GM21576 (cell line): ENCODE measurements at regions not wholly inside any gene's neighbourhood (a gene's known extent, or its start where the extent isn't known, plus 50 kb on each side); places are given as distances from the start of the nearest gene placed in this dataset.
"Not testable (repeated sequence)": the region's sequence is repeated elsewhere in the genome, so short reads cannot be mapped to it uniquely, and the experiment has no call there.

ENCODE experiments used
- ATAC-seq: cut with Tn5 transposase; IDR thresholded peaks from one replicate; pipeline ENCODE4 v1.9.1; 2021; ENCODE audit warnings: mild to moderate bottlenecking, moderate library complexity; ENCODE audit not compliant: unreplicated experiment

DNA sequence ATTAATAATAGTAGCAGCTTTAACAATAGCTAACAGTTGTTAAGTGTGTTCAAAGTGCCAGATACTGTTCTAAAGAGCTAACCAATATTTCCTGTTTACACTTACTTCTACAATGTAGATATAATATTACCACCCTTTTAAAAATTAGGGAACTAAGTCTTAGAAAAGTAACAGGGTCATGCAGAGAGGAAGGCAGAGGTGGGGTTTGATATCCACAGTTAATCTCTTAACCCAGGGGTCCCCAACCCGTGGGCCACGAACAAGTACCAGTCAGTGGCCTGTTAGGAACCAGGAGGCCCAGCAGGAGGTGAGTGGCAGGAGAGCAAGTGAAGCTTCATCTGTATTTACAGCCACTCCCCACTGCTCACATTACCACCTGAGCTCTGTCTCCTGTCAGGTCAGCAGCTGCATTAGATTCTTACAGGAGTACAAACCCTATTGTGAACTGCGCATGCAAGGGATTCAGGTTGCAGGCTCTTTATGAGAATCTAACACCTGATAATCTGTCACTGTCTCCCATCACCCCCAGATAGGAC lies 89.1 kb downstream of the ACTL7B start:
- ATAC-seq = no peak

DNA sequence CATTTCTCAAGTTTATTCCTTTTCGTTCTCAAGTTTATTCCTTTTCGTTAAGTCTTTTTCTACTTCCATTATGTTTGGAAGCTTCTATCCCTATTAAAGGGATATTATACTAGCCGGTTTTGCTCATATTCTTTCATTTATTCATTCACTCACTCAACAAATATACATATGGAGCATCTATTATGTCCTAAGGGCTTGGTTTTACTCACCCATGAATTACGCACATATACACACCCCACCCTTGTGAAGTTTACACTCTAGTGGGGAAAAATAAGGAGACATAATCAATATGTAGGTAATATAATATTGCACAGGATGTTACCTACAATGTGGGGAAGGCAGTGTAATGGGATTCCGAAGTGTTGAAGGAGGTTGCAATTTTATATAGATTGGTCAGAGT lies 90.5 kb downstream of the ACTL7B start:
- no peak for ATAC-seq

DNA sequence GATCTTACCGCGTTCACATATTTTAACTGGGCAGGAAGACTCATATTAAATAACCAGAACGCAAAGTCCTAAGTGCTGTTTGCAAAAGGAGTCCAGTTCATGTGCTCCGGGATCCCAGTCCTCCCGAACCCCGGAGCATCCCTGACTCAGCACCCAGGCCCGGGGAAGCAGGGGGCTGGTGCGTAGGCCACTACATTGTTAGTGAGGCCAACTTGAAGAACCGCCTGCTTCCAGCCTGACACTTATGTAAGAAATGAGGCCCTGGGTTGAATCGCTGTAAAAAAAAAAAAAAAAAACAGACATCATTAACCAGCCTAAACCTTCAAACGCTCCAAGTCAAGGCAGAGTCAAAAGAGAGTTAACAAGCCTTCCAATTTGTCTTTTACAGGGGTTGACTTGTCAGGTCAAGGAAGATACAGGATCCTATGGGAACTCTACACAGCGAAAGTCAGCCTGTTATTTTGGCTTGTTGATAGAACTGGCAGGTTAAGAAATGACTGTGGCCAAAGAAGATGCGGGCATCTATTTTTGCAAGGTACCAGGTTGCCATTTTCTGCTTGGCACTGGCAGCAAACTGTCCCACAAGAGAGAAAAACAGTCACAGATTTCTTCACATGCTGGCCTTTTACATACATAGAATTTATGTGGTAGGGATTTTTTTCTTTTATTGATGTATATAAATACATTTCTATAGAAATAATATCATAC lies 93.3 kb downstream of the ACTL7B start:
- no peak for ATAC-seq

DNA sequence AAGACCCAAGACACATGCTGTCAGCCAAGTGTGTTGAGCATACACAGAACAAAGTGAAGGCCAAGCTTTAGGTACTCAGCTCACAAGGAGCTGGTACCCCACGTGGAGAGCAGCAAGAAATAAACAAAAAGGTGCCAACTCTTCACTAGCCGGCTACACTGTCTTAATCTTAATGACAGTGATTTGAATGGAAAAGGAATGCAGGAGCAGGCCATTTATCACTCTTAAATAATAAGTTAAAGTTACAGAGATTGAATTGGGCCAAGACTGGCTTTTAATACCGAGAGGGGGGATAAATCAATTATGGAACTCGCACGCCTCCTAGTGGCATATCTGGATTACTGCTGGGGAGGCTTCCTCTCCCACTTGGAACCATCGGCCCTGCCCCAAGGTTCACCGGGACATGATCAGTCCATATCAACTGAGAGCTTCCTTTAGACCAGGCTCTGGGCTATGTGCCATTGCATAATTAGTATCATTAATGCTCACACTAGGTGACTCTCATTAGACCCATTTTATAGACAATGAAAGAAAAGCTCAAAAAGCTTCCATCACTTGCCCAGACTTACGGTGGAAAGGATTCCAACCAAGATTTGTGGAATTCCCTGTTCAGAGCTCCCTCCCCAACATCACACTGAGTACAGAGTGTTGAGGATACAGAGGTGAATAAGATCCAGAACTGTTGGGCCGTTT lies 94.0 kb downstream of the ACTL7B start:
- no peak for ATAC-seq

DNA sequence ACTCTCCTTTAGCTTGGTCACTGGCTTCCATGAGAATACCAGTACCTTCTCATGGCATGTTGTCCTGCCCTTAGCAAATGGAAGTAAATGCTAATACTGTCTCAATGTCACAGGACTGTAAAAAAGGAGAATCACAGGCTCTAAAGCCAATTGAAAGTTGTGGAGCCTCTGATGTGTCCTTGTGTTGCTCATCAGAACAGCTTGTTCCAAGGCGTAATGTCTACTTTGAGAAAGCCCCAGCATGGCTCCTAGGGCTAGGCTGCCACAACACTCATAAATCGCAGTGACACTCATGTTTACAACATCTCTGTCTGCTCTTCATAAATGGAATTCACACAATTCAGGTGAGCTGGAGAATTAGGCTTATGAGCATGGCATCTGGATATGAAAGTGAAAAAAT lies 94.9 kb downstream of the ACTL7B start:
- no peak for ATAC-seq

DNA sequence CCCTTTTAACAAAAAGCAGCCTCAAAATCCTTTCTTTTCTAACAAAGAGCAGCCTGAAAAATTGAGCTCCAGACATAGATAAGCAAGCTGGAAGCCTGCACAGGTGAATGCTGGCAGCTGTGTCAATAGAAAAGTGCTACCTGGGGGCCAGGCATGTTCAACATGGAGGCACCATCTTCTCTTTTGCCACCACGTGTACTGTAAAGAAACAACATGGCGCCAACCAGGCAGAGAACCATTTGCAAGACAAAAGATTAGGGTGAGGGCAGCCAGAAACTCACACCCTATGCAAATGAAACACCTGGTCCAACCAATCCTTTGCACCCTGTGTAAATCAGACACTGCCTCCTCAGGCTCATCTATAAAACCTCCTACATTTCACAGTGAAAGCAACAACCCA lies 96.0 kb downstream of the ACTL7B start:
- no peak for ATAC-seq

DNA sequence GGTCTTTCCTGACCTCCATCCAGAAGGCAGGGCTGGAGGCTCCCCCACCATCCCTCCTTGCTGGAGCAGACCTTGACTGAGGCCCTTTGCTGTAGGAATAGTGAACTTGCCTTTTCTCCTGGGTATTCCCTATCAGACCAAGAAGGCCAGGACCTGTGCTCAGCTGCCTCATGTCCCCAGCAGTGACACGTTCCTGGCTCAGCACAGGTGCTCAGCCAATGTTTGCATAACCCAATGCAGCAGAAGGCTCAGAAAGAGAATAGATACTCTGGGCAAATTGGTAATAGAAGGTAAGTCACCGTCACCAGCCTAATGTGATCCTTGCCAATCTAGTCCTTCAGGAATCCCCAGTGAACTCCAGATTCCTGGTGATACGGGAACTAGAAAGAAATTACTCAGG lies 96.4 kb downstream of the ACTL7B start:
- ATAC-seq = no peak

DNA sequence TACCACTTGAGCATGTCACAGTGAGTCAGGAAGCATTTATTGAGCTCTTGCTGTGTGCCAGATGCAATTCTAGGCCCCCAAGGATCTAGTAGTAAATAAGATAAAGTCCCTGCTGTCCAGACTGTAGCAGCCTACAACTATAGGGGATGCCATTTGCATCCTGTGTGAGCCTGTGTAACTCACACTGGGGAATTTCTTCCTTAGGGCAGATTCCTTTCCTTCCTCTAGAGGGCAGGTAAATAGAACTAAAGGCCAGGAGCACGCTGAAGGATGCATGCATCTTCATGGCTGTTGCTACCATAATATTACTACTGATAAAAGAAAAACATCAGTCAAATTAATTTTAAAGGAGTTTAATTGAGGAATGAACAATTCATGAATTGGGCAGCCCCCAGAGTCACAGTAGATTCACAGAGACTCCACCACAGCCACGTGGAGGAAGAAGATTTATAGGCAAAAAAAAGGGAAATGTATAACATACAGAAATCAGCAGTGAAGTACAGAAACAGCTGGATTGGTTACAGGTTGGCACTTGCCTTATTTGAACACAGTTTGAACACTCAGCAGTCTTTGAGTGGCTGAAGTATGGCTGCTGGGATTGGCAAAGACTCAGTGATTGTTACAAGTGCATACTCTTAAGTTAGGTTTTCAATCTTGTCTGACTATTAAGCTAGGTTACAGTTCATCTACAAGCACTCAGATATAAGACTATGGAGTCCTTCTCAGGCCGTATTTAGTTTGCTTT lies 98.9 kb downstream of the ACTL7B start:
- no peak for ATAC-seq

DNA sequence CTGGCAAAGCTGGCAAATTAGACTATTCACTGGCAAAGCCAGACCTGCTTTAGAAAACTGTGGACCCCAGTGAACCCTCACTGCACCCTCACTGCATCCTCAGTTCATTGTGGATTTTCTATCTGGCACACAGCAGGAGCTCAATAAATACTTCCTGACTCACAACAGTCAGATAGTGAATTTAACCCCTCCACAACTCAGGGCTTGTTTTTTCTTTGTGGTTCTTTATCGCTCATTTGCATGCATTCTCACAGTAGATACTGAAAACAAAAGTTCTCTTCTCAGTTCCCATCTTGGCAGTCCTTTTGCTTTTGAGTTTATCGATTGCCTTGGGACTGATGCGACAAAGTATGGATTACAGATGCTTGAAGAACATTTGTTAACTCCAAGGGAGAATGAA lies 99.8 kb downstream of the ACTL7B start:
- peak; percentile 66 for ATAC-seq

DNA sequence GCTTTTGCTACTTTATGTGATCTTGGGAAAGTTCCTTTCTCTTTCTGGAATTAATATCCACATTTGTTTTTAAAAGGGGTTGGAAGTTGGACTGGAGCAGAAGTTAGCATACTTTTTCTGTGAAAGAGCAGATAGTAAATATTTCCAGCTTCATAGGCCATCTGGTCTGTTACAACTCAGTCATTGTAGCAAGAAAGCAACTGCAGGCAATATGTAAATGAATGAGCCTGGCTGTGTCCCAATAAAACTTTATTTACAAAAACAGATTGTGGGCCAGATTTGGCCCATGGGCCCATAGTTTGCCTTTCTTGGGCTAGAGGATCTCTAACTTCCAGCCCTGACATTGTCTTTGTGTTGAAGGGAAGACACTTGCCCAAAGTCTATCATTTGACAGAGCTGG lies 104.4 kb downstream of the ACTL7B start:
- ATAC-seq = no peak

DNA sequence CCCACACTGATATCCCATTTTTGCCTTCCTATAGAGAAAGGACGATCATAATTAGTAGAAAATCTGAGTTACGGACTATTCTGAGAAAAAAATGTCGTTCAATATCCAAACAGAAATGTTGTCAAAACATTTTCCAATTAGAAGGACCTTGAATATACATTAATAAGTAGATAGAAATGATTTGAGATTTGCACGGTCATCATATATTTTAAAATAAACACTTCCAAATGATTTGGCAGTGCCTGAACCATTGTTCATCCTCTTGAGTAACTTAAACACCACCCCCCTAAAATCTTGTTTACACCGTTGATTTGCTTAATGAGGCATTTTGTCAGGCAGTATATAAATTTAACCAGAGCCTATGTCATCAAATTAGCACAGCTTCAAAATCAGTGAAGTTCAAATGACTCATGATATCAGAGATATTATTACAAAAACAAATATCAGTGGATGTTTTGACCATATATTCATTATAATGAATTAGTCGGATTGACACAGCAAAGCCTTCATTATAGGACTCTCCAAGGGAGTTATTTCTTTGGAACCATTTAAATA lies 105.0 kb downstream of the ACTL7B start:
- no peak for ATAC-seq

DNA sequence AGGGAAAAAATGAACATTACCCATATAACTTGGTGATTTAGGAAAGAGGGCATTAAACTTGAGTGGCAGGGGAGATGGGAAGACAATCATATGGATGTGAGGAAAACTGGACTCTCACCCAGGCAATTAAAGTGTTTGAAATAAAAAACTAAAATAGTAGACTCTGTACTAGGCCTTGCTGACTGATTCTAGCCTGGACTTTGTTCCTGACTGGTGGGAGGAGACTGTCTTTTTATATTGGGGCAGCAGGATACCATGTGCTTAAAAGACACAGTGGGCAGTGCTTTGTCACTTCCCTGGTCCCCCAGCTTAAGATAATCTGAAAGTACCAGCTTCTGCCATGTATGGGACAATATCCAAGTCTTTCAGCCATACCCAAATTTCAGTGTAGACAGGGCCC lies 107.0 kb downstream of the ACTL7B start:
- ATAC-seq = no peak

DNA sequence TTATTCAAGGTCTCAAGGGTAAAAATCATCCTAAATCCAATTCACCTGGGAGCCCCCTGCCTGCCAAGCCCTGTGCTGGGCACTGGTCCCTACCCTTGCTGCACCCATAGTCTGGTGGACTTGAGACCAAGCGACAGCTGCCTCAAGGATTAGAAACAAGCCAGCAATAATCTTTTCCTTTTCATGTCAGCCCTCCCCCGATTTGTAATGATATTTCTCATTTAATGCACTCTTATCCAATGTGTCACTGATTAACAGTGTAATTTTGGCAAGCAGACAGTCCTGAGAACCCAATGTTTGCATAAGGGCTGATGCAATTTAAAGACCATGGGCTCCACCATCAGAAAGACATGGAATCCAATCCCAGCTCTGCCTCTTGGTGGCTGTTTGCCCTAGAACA lies 108.9 kb downstream of the ACTL7B start:
- no peak for ATAC-seq

DNA sequence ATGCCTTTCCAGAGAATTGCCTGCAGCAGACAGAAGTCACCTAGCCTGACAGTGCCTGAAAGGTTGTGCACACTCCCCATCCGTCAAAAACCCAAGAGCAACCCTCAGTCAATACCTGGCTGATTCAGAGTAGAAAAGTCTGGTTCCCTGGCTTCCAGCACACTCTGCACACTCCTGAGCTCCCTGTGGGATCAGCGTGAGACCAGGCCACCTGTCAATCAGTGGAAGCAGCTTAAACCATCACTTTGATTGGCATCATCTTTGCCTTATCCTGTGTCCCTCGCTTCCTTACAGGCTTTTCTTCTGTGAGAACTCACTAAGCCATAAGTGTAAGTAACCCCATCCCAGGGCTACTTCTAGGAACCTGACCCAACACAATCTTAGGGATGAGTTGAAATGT lies 109.8 kb downstream of the ACTL7B start:
- ATAC-seq = no peak

DNA sequence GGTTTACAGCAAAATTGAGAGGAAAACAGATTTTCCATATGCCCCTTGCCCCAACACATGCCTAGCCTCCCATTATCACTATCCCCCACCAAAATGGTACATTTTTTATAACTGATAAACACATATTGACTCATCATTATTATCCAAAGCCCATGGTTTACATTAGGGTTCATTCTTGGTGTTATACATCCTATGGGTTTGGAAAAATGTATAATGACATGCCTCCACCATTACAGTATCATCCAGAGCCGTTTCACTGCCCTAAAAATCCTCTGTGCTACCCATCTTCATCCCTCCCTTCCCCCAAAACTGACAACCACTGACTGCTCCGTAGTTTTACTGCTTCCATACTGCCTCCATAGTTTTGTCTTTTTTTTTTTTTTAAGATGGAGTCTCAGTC lies 111.1 kb downstream of the ACTL7B start:
- ATAC-seq = no peak

DNA sequence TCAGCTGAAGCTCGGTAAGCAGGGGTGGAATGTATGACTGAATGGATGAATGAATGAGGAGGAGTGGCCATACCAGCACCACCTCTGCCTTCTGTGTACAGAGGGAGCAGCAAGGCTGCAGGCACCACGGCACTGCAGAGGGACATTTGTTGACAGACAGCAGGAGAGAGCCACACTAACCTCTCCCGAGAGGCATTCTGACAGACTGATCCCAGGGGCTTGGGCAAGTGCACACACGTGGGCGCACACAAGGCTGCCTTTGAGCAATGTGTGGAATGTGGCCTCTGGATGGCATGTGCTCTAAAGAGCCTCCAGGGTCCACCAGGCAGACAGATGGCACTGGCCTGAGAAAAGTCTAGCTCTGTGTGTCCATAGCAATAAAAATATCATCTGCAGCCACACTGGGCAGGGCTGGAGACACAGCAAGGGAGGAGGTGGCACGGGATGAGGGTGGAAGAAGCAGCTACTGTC lies 111.8 kb downstream of the ACTL7B start:
- no peak for ATAC-seq

DNA sequence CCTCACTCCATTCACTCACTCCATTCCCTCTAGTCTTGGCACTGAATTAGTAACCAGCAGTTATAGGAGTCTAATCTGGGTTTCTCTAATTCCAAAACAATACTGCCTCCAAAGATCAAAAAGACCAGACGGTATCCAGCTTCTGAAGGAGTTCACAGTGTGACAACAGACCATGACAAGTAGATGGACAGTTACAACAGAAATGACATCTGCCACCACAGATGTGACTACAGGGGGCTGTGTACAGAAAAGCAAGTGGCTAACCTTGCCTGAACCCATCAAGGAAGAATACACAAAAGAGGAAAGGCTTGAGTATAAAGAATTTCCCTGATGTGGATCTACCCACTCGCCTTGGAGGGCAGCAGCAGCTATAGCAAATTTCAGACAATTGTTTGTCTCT lies 112.4 kb downstream of the ACTL7B start:
- ATAC-seq = no peak

DNA sequence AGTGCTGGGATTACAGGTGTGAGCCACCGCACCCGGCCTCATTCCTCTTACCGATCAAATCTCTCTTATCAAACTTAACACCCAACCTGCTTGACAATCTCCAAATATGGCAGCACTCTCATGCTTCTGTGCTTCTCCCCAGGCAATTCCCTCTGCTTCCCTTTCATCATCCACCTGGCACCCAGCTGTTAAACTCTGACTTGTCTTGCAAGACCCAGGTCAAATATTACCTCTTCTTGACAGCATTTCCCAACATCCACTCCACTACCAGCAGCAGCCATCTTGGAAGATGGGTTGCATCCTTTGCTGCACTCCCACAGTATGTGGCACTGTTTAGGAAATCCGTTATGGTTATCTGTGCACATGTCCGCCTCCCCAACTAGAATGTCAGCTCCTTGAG lies 113.6 kb downstream of the ACTL7B start:
- no peak for ATAC-seq

DNA sequence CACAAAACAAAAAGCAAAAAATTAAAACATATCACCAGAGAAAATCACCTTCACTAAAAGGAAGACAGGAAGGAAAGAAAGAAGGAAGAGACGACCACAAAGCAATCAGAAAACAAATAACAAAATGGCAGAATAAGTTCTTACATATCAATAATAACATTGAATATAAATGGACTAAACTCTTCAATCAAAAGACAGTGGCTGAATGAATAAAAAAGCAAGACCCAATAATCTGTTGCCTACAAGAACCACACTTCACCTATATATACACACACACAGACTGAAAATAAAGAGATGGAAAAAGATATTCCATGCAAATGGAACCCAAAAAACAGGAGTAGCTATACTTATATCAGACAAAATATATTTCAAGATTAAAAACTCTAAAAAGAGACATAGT lies 124.5 kb downstream of the ACTL7B start:
- not testable (repeated sequence) for ATAC-seq

DNA sequence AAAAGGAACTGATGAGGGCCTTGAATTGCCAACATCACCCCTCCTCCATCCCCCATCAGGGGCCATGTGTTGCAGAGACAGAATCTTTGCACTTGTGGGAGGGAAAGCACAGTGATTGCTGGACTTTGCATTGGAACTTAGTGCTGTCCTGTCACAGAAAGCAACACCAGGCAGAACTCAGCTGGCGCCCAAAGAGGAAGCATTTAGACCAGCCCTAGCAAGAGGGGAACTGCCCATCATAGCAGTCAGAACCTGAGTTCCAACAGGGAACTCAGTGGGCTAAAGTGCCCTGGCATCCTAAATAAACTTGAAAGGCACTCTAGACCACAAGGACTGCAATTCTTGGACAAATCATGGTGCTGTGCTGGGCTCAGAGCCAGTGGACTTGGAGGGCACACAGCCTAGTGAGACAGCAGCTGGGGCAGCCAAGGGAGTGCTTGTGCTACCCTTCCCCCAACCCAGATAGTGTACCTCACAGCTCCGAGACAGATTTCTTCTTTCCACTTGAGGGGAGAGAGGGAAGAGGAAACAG lies 128.1 kb downstream of the ACTL7B start:
- no peak for ATAC-seq

DNA sequence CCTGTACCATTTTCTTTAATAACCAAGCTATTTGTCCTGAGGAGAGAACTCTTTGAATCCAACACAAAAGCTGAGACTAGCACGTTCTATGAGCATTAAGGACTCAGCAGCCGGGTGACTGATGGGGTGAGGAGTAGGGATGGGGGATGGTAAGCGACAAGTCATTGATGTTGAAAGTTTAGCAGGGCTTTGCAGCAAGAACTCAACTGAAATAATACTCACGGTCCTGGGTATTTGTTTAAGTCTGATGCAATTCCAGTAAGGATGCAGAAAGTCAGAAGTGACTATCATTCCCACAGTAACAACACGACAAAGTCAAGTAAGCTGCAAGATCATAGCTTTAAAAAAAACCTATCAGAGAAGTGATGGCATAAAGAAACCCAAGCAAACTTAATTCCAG lies 131.1 kb downstream of the ACTL7B start:
- no peak for ATAC-seq
